ENCODE measurements at regions not wholly inside any gene's neighbourhood (a gene's known extent, or its start where the extent isn't known, plus 50 kb on each side); places are given as distances from the start of the nearest gene placed in this dataset.

GRCh38 chr13:56687131-56687530 lies 453.6 kb upstream of the PRR20A start:
- H3K9me3 ChIP-seq (ENCODE audit: insufficient read depth in 2 of 2, low read depth in 1 of 2, low read length in 1 of 2), result no peaks in the 10 kb centered on the region
- no peak overlapping the region for H3K27ac ChIP-seq (ENCODE audit: low read depth, low read length)
- H3K14ac ChIP-seq (ENCODE audit: insufficient read length), result no peak overlapping the region
- no peak overlapping the region for H3K18ac ChIP-seq (ENCODE audit: extremely low read depth, low read length)
- no peak overlapping the region for H3K9ac ChIP-seq (replicated peaks in 1 of 4; ENCODE audit: extremely low read depth in 1 of 4, low read depth in 3 of 4, low read length in 3 of 4)
- H2AFZ ChIP-seq (ENCODE audit: low read length), result no peak overlapping the region
- no peak overlapping the region for H3K4me3 ChIP-seq (ENCODE audit: extremely low read depth in 1 of 4, insufficient read depth in 2 of 4, low read depth in 3 of 4, low read length in 4 of 4)
- H3K79me1 ChIP-seq (ENCODE audit: low read depth, low read length), result no peaks in the 10 kb centered on the region
- H3K4me2 ChIP-seq (ENCODE audit: insufficient read depth in 1 of 2, low read depth in 2 of 2, low read length in 2 of 2), result no peak overlapping the region
- TF ChIP-seq KDM5A (IDR thresholded peaks at IDR 0.05; ENCODE audit: low read length) (no peak), BACH1 (IDR thresholded peaks at IDR 0.05; ENCODE audit: low read length) (no peak), JUN (IDR thresholded peaks at IDR 0.05; ENCODE audit: low read depth, low read length) (no peak), EZH2 (IDR thresholded peaks at IDR 0.05; ENCODE audit: low read depth, low read length, severe bottlenecking) (no peak), CEBPB (IDR thresholded peaks at IDR 0.05; ENCODE audit: low read depth, low read length) (no peak), SP1 (IDR thresholded peaks at IDR 0.05; ENCODE audit: low read depth, low read length) (no peak), CBX8 (IDR thresholded peaks at IDR 0.05; ENCODE audit: borderline replicate concordance, low read depth, low read length) (no peak), CHD2 (IDR thresholded peaks at IDR 0.05; ENCODE audit: low read length) (no peak), KDM1A (IDR thresholded peaks at IDR 0.05; ENCODE audit: borderline replicate concordance, low read length) (no peak), EP300 (IDR thresholded peaks at IDR 0.05; ENCODE audit: borderline replicate concordance in 1 of 2, low read depth in 2 of 2, low read length in 2 of 2) (no peak), TAF7 (optimal IDR thresholded peaks at IDR 0.05; ENCODE audit: borderline replicate concordance, low read depth, low read length) (no peak)
- TF ChIP-seq, protein P1, sequence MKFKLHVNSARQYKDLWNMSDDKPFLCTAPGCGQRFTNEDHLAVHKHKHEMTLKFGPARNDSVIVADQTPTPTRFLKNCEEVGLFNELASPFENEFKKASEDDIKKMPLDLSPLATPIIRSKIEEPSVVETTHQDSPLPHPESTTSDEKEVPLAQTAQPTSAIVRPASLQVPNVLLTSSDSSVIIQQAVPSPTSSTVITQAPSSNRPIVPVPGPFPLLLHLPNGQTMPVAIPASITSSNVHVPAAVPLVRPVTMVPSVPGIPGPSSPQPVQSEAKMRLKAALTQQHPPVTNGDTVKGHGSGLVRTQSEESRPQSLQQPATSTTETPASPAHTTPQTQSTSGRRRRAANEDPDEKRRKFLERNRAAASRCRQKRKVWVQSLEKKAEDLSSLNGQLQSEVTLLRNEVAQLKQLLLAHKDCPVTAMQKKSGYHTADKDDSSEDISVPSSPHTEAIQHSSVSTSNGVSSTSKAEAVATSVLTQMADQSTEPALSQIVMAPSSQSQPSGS (IDR thresholded peaks at IDR 0.05; ENCODE audit: low read length), result no peak
- no peak overlapping the region for H4K91ac ChIP-seq (replicated peaks; ENCODE audit: insufficient read length, low read length)
- FAIRE-seq, result no peak
- no peak overlapping the region for H4K8ac ChIP-seq (ENCODE audit: extremely low read depth, insufficient read depth, low read length)
- no peaks in the 10 kb centered on the region for H4K20me1 ChIP-seq (replicated peaks in 1 of 2; ENCODE audit: control insufficient read depth in 1 of 2, insufficient read depth in 2 of 2, low read length in 2 of 2)
- H2BK15ac ChIP-seq (ENCODE audit: low read length), result no peak overlapping the region
- H2BK5ac ChIP-seq (ENCODE audit: low read depth, low read length), result no peak overlapping the region
- WGBS, 2 experiments (ENCODE audit: extremely low coverage in 1 of 2, insufficient coverage in 1 of 2, insufficient read length in 1 of 2, insufficient replicate concordance in 2 of 2, low coverage in 1 of 2, low lambda C conversion rate in 2 of 2, missing lambda C conversion rate in 1 of 2), result 91% methylated on average over 1 of the region's 1 CpG; no CpG with 5 or more reads in 1 of the 2 experiments
- DNase-seq (ENCODE audit: low read depth in 1 of 2, low spot score in 2 of 2), result no peak
- no peaks in the 10 kb centered on the region for H3K4me1 ChIP-seq (replicated peaks in 1 of 4; ENCODE audit: control insufficient read depth in 3 of 4, insufficient read depth in 4 of 4, low read length in 3 of 4)
- H2BK12ac ChIP-seq (ENCODE audit: low read depth, low read length), result no peak overlapping the region
- H3K56ac ChIP-seq (replicated peaks; ENCODE audit: insufficient read length, low read depth, low read length), result no peak overlapping the region
- ChIA-PET CTCF (ENCODE audit: partially characterized antibody) (no interaction called here), POLR2A (ENCODE audit: partially characterized antibody) (no interaction called here)
- no peaks in the 10 kb centered on the region; the same call in 1 of the 2 replicates for H3K23me2 ChIP-seq (ENCODE audit: low read depth, low read length)
- no peak overlapping the region for H2AK5ac ChIP-seq (ENCODE audit: low read depth, low read length)
- no peaks in the 10 kb centered on the region for H3K79me2 ChIP-seq (ENCODE audit: control insufficient read depth in 1 of 2, insufficient read depth in 2 of 2, low read length in 2 of 2)
- no peak overlapping the region for H2BK120ac ChIP-seq (replicated peaks; ENCODE audit: low read depth, low read length)
- no peak overlapping the region for H2BK20ac ChIP-seq (ENCODE audit: low read length)
- no peaks in the 10 kb centered on the region for H3K36me3 ChIP-seq (ENCODE audit: control insufficient read depth in 2 of 4, insufficient read depth in 4 of 4, low read length in 3 of 4)
- no peak overlapping the region for H3K4ac ChIP-seq (replicated peaks; ENCODE audit: insufficient read length, low read depth, low read length)
- no peak overlapping the region for H3K23ac ChIP-seq (ENCODE audit: insufficient read length)
- no peaks in the 10 kb centered on the region for H3K27me3 ChIP-seq (replicated peaks in 1 of 4; ENCODE audit: control insufficient read depth in 3 of 4, extremely low read depth in 1 of 4, insufficient read depth in 3 of 4, low read length in 3 of 4)
- H4K5ac ChIP-seq (ENCODE audit: insufficient read length, low read depth, low read length), result no peak overlapping the region

All from H1 (cell line).